Lung microvascular endothelial cell (primary cell): ENCODE measurements at regions not wholly inside any gene's neighbourhood (a gene's known extent, or its start where the extent isn't known, plus 50 kb on each side); places are given as distances from the start of the nearest gene placed in this dataset.

ENCODE experiments used
- DNase-seq, 2 donors: peaks; one replicate each; pipeline versions ENCODE4 v3.0.0 to v3.0.0-alpha.2; 2010; ENCODE audit warnings: low read depth in 2 of 2

DNA sequence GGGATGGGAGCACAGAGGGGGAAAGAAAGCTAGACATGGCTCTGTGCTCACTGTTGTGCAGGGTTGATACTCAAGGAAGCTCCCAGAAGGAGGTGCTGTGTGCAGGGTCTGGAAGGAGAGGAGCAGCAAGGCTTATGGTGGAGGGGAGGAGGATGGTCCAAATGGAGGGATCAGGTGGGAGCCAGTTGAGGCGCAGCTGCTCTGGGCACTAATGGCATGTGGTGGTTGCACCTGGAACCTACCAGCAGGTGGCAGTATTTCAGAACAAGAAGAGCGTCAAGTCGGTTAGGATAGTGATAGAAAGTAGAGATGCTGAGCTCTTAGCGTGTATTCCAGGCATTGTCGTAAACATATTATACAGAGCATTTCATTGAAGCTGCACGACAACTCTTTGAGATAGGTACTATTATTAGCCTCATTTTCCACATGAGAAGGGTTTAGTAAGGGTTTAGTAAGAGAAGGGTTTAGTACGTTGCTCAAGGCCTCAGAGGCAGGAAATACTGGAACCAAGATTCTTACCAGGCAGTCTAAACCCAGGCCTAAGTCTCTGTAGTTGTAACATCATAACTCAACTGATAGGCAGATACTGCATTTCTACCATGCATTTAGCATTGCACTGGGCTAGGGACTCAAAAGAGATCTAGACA, 223.7 kb downstream of the CYP26B1 start:
- peak; percentile 74 to 84 for DNase-seq

DNA sequence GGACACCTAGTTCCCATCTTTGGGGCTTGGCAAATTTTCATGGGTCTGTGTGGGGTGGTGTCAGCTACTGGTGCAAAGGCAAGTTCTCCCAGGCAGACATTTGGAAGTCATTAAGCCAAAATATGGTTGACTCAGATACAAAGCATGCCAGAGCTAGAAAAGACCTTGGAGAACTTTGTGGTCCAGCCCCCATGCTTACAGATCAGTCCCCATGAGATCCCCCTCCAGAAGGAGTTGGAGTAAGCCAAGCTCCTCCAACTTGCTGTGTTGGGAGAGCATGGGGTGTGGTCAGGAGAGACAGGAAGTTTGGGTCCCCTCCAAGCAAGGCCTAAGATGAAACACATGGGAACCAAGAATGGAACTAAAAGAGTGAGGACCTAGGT, 224.5 kb downstream of the CYP26B1 start:
- no peak for DNase-seq

DNA sequence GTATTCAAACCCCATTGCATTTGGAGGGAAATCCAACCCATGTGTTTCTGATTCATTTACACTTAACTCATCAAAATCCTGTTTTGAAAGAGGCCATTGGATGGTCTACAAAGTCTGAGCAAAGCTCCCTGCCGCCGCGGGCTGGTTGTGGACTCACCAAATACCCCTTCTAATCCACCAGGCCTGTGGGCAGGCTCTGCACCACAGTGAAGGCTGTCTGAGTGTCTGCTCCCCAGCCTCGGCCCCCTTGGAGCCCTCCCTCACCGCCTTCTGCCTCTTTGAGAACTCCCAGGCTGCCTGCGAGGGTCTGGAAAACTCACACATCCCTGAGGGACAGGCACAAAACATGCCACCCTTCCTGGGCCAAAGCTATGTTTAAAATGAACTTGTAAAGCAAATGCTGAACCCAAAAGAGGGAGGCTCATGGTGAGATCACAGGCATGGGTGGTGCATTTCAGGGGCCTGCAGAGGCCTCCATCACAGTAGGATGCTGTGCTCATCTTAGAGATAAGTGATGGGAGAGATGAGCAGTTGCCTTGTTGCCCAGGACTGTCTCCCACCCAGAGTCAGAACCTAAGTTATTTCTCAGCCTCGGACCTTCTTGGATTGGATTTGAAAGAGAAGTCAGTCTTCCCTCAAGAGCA, 225.0 kb downstream of the CYP26B1 start:
- no peak for DNase-seq

DNA sequence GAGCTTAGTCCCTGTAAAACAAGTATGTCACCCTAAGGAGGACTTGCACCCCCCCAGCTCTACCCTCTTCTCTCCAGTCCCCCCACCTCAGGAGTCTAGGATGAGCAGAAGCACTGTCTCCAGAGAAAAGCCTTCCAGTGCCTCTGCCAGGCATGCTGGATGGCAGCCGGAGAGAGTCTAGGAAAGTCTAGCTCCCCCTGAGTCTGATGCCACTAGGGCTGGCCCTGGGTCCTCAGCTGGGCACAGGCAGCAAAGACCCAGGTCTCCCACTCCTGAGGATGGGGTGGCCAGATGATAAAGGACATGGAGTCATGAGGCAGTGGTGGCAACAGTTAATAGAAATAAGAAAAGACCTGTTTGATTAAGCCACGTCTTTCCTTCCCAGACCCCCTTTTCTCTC, 225.6 kb downstream of the CYP26B1 start:
- no peak for DNase-seq

DNA sequence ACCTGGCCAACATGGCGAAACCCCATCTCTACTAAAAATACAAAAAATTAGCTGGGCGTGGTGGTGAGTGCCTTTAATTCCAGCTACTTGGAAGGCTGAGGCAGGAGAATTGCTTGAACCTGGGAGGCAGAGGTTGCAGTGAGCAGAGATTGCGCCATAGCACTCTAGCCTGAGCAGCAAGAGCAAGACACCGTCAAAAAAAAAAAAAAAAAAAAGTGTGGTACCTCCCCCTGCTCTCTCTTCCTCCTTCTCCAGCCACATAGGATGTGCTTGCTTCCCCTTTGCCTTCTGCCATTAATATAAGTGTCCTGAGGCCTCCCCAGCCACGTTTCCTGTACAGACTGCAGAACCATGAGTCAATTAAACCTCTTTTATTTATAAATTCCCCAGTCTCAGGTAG, 226.8 kb downstream of the CYP26B1 start:
- DNase-seq: peak in 1 of 2 donors; percentile 41

DNA sequence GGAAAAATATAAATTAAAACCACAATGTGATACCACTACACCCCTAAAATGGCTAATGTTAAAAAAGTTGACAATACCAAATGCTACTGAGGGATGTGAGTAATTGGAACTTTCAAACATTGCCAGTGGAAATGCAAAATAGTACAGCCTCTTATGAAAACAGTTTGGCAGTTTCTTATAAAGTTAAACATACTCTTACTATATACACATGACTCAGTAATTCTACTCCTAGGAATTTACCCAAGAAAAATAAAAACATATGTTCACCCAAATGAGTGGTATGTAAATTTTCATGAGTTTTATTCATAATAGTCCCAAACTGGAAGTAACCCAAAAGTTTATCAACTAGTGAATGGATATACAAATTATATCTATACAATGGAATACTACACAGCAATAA, 228.0 kb downstream of the CYP26B1 start:
- no peak for DNase-seq

DNA sequence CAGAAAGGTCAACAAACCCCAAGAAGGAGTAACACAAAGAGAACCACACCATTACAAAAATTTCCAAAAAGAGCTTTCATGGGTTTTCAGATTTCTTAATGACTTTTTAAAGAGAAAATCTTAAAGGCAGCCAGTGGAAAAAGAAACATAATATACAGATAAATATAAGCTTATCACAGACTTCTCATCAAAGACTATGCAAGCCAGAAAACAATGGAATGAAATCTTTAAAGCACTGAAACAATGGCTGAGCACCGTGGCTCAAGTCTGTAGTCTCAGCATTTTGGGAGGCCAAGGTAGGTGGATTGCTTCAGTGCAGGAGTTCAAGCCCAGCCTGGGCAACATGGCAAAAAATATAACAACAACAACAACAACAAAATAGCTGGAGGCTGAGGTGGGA, 237.4 kb downstream of the CYP26B1 start:
- no peak for DNase-seq

DNA sequence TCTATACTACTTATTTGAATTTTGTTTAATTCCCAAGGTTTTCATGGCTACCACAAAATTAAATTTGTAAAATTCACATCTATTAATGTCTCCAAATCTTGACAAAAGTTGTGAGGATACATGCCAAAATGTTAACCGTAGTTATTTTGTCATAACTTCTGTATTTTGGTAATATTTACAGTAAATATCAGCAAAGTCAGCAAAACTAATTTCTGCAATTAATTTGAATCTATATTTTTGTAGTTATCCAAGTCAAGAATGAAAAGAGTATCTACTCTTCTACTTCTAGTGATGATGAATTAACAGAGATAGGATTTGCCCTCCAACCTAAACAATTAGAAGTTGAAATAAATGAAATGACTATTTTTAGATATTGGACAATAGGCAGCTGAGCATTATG, 238.9 kb downstream of the CYP26B1 start:
- no peak for DNase-seq

DNA sequence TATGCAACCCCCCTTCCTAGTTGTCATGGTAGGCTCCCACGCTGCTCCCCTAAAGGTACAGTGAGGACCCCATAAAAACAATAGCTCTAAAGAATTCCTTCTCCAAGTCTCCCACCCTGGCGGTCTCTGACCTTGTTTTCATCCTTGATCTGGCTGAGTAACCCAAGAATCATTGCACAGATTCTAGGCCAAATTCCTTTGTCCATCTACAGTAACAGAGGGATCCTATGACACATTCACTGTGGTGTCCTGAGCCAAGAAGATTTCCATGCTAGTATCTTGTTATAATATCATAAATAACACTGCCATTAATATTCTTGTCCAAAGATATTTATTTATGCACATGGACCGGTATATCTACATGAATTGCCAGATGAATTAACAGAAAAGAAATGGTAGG, 240.2 kb downstream of the CYP26B1 start:
- DNase-seq: no peak

DNA sequence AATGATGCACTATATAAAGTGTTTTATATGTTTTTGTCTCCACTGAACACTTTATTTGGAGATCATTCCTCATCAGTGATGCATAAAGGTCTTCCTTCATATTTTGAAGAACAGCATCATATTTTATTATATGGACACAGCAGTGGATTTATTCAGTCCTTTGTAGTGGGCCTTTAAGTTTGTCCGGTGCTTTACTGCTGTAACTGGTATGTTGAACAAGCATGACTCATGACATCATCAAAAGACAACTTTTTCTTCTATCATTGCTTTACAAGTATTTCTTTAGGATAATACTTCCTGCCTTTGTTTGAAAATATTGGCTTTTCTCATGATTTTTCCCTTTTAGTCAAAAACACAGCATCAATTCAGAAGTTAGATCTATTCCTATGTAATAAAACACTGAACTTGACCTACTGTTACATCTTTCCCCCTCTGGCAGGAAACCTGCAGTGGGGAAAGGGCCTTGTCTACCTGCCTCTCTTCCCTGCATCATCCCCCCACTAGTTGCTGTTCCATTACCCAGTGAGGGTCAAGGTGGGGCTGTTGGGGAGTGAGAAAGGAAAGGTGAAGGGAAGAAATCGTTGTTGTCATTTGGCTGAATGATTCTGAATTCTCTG, 241.2 kb downstream of the CYP26B1 start:
- no peak for DNase-seq

DNA sequence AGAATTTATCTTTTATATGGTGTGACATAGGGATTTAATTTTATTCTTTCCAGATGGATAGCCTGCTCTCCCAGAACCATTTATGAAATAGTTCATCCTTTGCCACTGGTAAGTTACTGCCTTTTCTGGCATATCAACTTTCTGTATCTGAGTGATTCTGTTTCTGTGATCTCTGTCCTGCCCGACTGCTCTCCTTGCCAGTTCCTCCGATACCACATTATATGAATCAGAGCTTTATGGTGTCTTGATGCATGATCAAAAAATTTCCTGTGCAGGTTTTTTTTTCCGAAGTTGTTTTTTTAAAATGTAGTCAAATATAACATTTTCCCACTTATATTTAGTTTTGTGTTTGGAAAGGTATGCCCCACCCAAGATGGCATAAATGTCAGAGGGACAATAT, 242.5 kb downstream of the CYP26B1 start:
- DNase-seq: no peak

DNA sequence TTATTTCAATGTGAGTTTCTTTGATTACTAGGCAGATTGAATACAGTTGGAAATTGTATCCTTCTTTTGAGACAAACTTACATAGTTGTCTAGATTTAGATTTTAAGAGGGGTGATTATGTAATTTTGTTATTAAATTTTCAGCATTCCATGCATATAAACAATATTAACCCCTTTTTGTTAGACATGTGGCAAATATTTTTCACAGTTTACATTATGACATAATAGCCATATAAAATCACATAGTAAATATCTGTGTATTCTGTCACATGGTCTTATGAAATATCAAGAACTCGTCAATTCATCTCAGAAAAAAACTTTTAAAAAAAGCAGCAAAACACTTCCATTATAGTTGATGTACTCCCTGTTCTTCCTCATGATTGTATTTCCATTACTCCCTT, 243.8 kb downstream of the CYP26B1 start:
- no peak for DNase-seq

DNA sequence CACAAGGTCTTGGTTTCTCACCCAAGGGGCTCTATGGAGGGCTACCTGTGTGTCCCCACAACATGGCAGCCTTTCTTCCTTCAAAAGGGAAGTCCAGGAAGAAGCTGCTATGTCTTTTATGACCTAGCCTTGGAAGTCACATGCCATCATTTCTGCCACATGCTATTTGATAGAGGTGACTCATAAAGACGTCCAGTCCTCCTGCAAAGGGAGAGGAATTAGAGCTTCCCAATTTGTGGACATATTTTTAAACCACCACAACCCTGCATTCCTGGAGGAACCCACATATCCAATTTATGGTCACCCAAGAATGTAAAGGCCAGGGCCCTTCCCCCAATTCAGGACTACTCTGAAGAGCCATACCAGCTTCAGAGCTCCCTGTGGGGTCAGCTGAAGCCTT, 246.2 kb downstream of the CYP26B1 start:
- DNase-seq: no peak

DNA sequence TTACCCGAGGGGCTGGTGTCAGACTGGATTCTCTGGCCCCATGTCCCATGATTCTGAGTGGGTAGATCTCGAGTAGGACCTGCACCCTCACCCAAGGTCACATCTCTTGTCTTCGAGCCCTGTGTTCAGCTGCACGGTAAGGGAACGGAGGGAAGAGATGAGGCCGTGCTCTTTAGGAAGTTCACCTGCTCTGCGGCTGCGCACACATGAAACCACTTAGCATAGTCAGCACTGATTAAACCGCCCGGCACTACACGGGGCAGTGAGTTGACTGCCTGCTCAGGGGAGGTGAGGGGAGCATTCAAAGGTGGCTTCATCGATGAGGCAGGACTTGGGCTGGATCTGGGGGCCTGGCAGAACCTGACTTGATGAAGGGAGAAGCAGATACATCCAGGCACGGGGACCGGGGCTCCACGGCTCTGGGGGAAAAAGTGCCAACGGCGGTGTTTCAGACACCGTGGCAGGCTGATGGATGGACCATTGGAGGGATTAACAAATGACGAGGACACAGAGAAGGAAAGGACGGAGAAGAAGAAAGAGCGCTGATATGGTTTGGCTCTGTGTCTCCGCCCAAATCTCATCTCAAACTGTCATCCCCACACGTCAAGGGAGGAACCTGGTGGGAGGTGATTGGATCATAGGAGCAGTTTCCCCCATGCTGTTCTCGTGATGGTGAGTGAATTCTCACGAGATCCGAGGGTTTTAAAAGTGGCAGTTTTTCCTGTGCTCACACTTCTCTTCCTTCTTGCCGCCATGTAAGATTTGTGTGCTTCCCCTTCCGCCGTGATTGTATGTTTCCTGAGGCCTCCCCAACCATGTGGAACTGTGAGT, 248.6 kb downstream of the CYP26B1 start:
- DNase-seq: no peak

DNA sequence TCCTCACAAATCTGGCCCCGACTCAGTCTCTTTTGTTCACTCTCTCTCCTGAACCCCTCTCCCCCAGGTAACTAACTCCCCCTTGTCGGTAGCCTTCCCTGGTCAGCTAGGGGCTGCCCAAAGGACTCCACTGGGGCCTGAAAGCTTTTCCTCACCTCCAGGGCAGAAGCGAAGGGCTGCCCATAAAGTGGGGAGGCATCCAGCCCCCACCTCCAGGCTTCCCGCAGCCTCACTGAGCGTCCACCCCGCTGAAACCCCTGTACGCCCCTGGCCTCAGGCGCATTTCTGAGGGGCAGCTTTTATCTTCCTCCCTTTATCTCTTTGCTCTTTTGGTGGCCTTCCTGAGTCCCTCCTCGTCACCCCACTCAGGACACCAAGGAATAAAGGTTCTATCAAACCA, 249.3 kb downstream of the CYP26B1 start:
- no peak for DNase-seq

DNA sequence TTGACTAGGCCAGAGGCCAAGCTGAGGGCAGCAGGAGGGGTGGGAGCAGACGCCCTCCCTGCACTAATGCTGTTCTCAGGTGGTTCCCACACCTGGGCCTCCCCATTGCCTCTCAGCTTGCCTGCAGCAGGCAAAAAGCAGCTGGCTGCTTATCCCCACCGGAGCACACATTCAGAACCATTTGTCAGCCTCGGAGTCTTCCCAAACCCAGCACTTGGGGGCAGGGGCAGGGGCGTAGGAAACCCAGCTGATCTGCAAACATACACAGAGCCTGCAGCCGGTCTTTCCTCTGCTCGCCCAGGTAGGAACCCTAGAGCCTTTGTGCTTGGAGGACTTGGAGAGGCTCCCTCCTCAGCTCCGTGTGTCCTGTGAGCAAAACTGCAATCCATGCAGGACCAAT, 249.8 kb downstream of the CYP26B1 start:
- no peak for DNase-seq

DNA sequence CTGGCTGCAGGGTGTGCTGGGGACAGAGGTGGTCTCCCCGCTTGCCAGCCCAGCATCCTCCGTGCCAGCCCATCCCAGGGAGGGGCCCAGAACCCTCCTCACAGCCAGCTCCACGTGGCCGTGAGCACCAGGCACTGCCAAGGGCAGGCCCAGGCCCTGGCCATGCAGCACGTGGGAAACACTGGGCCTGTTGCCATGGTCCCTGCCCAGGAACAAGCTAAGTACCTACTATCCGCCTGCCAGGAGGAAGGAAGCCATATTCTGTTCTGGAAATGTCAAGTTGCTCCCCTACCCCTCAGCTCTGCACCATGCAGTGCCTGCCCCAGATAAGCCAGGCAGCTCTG, 250.6 kb downstream of the CYP26B1 start:
- no peak for DNase-seq

DNA sequence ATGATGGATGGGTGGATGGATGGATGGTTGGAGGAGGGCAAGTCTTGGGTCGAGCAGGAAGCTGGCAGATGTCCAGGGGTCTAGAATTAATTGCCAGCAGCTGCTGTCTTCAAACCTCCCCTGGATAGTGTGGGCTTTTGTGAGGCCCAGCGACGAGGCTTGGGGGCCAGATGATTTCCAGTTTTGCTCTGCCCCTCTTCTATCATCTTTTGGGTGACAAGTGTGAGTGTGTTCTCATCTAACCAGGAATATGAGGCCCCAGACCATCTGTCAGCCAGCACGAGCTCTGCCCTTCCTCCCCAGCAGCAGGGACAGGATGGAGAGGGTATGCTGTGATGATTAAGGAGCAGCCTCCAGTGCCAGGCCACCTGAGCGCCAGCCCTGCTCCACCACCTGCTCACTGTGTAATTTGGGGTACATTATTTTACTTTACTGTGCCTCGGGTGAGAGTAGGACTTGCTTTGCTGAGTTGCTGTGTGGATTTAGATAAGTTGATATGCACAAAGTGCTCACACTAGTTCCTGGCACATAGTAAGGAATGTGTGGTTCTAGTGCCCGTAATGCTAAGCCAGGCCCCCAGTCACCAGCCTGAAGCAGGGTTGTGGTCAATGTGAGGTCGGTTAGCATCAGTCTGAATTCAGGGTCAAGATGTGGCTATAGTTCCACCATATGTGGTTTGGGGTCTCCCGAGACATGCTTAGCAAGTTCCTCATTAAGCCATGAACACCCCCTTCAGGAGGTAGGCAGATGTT, 251.1 kb downstream of the CYP26B1 start:
- DNase-seq: no peak

DNA sequence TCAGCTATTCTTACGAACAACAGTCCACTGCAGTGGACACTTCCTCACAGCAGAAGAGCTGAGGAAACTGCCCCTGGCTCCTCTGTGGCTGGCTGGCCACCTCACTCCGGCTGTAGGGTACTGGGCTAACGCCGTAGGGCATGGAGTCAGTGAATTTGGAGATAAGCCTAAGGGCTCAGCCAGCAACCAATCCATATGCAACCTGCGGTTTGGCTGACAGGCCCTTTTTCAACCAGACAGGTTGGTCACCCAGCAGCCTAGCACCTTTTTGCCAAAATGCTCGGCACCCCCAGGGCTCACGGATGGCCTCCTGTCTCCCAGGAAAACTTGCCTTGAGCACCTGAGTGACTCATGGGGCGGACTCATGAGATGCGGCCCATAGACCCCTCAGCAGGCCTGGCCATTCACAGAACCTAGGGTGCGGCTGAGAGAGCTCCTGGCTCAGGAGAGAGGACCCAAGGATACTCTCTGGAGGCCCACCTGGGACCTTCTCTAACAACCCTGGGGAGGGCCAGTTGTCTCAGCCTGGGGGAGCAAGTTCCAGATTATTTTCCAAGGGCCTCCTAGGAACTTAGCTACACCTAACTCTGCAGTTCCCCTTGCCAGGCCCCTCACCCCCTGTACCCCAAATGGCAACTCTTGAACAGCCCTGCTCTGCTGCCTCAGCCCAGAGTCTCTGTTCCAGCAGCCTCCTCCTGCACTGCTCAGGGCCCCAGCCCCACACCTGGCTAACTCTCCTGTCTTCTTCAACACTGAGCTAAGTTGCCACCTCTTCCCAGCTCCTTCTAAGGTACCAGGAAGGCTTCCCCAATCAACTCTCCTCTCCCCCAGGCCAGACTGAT, 252.1 kb downstream of the CYP26B1 start:
- DNase-seq: no peak

DNA sequence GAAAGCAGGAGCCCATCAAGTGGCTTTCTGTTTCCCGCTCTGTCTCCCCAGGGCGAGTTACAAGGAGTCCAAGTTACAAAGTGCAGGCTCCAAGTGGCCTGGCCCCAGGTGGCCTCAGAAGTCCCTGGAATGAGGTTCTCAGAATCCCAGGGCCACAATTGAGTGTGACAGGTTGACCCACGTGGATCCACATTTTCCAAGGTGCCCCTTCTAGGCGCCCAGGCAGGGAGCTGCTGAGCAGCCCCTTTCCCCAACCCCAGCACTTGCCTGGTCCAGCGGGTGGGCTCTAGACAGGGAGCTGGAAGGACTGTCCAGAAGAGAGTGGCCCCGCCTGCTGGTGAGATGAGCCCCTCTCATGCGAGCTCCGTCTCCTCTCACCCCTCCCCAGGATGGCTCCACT, 253.4 kb downstream of the CYP26B1 start:
- no peak for DNase-seq

DNA sequence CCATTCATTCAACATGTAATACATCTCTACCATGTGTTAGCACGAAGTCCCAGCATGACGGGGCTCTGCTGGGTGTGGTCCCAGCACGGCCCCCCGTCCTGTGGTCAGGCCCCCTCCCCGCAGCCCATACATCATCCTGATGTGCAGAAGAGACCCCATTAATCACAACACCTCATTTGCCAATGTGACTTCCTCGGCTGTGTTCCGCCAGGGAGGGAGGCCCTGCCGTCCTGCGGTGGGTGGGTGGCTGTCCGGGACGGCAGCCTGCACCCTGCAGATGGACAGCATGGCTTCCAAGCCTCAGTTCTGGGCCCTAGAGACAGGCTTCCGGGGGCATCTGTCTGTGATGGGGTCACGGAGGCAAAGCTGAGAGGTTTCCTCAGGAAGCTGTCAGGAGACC, 254.0 kb downstream of the CYP26B1 start:
- DNase-seq: no peak
